ENCODE measurements at regions not wholly inside any gene's neighbourhood (a gene's known extent, or its start where the extent isn't known, plus 50 kb on each side); places are given as distances from the start of the nearest gene placed in this dataset.

DNA sequence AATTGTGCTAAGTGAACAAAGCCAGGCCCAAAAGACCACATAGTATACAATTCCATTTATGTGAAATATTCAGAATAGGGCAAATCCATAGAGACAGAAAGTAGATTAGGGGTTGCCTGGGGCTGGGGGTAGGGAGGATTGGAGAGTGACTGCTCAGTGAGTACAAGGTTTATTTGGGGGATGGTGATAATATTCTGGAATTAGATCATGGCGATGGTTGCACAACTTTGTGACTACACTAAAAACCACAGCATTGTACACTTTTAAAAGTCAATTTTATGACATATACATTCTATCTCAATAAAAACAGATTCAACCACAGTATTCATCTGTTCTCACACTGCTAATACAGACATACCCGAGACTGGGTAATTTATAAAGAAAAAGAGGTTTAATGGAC lies 68.7 kb upstream of the MAP1LC3B2 start:
- TF ChIP-seq EZH2 (IDR thresholded peaks at IDR 0.05; ENCODE audit: low read length), result no peak
- TF ChIP-seq, protein P1, sequence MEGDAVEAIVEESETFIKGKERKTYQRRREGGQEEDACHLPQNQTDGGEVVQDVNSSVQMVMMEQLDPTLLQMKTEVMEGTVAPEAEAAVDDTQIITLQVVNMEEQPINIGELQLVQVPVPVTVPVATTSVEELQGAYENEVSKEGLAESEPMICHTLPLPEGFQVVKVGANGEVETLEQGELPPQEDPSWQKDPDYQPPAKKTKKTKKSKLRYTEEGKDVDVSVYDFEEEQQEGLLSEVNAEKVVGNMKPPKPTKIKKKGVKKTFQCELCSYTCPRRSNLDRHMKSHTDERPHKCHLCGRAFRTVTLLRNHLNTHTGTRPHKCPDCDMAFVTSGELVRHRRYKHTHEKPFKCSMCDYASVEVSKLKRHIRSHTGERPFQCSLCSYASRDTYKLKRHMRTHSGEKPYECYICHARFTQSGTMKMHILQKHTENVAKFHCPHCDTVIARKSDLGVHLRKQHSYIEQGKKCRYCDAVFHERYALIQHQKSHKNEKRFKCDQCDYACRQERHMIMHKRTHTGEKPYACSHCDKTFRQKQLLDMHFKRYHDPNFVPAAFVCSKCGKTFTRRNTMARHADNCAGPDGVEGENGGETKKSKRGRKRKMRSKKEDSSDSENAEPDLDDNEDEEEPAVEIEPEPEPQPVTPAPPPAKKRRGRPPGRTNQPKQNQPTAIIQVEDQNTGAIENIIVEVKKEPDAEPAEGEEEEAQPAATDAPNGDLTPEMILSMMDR (optimal IDR thresholded peaks at IDR 0.05 in 1 of 3, IDR thresholded peaks at IDR 0.05 in 1 of 3, conservative IDR thresholded peaks at IDR 0.05 in 1 of 3; ENCODE audit: extremely low read depth in 1 of 3, insufficient read depth in 2 of 3, low read length in 3 of 3), result no peak
